ENCODE measurements at regions not wholly inside any gene's neighbourhood (a gene's known extent, or its start where the extent isn't known, plus 50 kb on each side); places are given as distances from the start of the nearest gene placed in this dataset.
A peak's percentile ranks its signal among the peaks of the same experiment; 100 is the strongest.

DNA sequence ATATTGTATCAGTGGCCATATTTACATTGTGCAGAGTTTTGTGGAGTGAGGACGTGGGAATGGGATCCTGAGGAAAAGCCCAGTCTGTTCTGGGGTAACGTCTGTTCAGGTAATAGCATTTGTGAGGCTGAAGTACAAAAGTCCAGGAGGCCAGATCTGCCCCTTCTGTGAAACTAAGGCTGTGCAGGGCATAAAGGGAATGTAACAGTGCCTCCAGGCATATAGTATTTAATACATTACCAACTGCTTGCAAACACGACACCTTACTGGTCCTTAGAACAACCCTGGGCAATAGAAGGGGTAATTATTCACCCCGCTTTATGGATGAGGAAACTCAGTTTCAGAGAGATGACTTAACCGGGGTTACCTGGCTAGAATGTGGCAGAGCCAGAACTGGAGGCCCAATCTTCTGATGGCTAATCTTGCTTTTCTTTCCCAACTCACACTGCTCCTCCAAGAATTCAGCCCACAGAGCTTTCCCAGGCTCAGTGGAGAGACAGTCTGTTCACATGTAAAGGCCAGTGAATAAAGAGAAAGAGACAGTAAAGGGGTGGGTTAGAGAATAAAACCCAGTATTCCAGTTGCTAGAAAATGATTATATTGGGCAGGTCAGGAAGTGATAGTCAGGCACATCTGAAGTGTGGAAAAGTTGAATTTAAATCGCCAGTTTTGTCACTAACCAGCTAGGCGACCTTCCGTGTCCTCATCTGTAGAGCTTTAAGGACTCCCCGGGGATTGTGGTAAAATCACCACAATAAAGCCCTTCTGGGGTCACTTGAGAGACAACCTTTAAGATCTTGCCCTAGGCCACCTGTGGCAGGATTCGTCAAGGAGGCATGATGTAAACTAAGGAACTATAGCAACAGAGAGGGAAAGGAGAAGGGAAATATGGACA lies 280.7 kb upstream of the CITED2 start:
- no peak overlapping the region for H3K14ac ChIP-seq (ENCODE audit: low read length in 2 of 2)
- H3K4me3 ChIP-seq (ENCODE audit: insufficient read depth in 1 of 2, low read depth in 1 of 2, low read length in 2 of 2) = no peak overlapping the region
- H3K9ac ChIP-seq (ENCODE audit: low read length) = no peak overlapping the region
- no peaks in the 10 kb centered on the region for H3K4me1 ChIP-seq (ENCODE audit: control insufficient read depth, insufficient read depth, low read depth, low read length)
- no peak overlapping the region for H2AFZ ChIP-seq (ENCODE audit: low read depth, low read length)
- H2AK5ac ChIP-seq (ENCODE audit: low read length, severe bottlenecking) = no peak overlapping the region
- no peaks in the 10 kb centered on the region for H3K27me3 ChIP-seq (ENCODE audit: control insufficient read depth in 1 of 2, insufficient read depth in 1 of 2, low read length in 2 of 2)
- H3K79me1 ChIP-seq (replicated peaks; ENCODE audit: low read length, poor library complexity, severe bottlenecking) = no peaks in the 10 kb centered on the region
- H3K4me2 ChIP-seq (ENCODE audit: low read length, poor library complexity, severe bottlenecking) = no peak overlapping the region
- no peak overlapping the region for H3K23ac ChIP-seq (ENCODE audit: low read length in 2 of 2)
- no peak overlapping the region for H2BK15ac ChIP-seq (ENCODE audit: low read depth, poor library complexity, severe bottlenecking)
- no peak overlapping the region for H3K4ac ChIP-seq (ENCODE audit: low read depth in 1 of 2, low read length in 2 of 2)
- no peak overlapping the region for H3K18ac ChIP-seq (ENCODE audit: low read depth in 1 of 2, low read length in 2 of 2)
- H2BK5ac ChIP-seq (ENCODE audit: low read depth, low read length, poor library complexity, severe bottlenecking) = no peak overlapping the region
- H3K36me3 ChIP-seq (ENCODE audit: control insufficient read depth in 1 of 2, insufficient read depth in 2 of 2, low read depth in 1 of 2, low read length in 2 of 2) = no peaks in the 10 kb centered on the region
- DNase-seq = no peak
- H3K27ac ChIP-seq (ENCODE audit: low read length, poor library complexity, severe bottlenecking) = no peak overlapping the region
- no peak overlapping the region for H4K91ac ChIP-seq (ENCODE audit: low read length)
- no peak overlapping the region for H2BK12ac ChIP-seq (ENCODE audit: low read length in 2 of 2)
- H3K9me3 ChIP-seq (ENCODE audit: control insufficient read depth, low read length) = no peaks in the 10 kb centered on the region
- H2BK120ac ChIP-seq (ENCODE audit: low read depth, low read length) = no peak overlapping the region
- WGBS = 89% methylated on average over 10 of the region's 10 CpGs
- no peak overlapping the region for H4K8ac ChIP-seq (ENCODE audit: low read length)

- H3K27ac ChIP-seq (ENCODE audit: low read length, poor library complexity, severe bottlenecking) = no peak overlapping the region
- peak overlapping the region; percentile 21 for H2AK5ac ChIP-seq (ENCODE audit: low read length, severe bottlenecking)
- H3K4me2 ChIP-seq (ENCODE audit: low read length, poor library complexity, severe bottlenecking) = no peak overlapping the region
- H3K9me3 ChIP-seq (ENCODE audit: control insufficient read depth, low read length) = no peaks in the 10 kb centered on the region
- H4K8ac ChIP-seq (ENCODE audit: low read length) = no peak overlapping the region
- no peak overlapping the region for H2AFZ ChIP-seq (ENCODE audit: low read depth, low read length)
- H3K23ac ChIP-seq (ENCODE audit: low read length in 2 of 2) = no peak overlapping the region
- 98% methylated on average over 5 of the region's 5 CpGs for WGBS
- no peak overlapping the region for H2BK12ac ChIP-seq (ENCODE audit: low read length in 2 of 2)
- no peaks in the 10 kb centered on the region for H3K4me1 ChIP-seq (ENCODE audit: control insufficient read depth, insufficient read depth, low read depth, low read length)
- H3K4ac ChIP-seq (ENCODE audit: low read depth in 1 of 2, low read length in 2 of 2) = no peak overlapping the region
- no peaks in the 10 kb centered on the region for H3K36me3 ChIP-seq (ENCODE audit: control insufficient read depth in 1 of 2, insufficient read depth in 2 of 2, low read depth in 1 of 2, low read length in 2 of 2)
- no peak overlapping the region for H3K9ac ChIP-seq (ENCODE audit: low read length)
- no peak overlapping the region for H2BK15ac ChIP-seq (ENCODE audit: low read depth, poor library complexity, severe bottlenecking)
- no peak for DNase-seq
- no peak overlapping the region for H2BK5ac ChIP-seq (ENCODE audit: low read depth, low read length, poor library complexity, severe bottlenecking)
- no peak overlapping the region for H3K18ac ChIP-seq (ENCODE audit: low read depth in 1 of 2, low read length in 2 of 2)
- H4K91ac ChIP-seq (ENCODE audit: low read length) = no peak overlapping the region
- H2BK120ac ChIP-seq (ENCODE audit: low read depth, low read length) = no peak overlapping the region
- no peaks in the 10 kb centered on the region for H3K79me1 ChIP-seq (replicated peaks; ENCODE audit: low read length, poor library complexity, severe bottlenecking)
- H3K14ac ChIP-seq (ENCODE audit: low read length in 2 of 2) = no peak overlapping the region
- H3K4me3 ChIP-seq (ENCODE audit: insufficient read depth in 1 of 2, low read depth in 1 of 2, low read length in 2 of 2) = no peak overlapping the region
- no peaks in the 10 kb centered on the region for H3K27me3 ChIP-seq (ENCODE audit: control insufficient read depth in 1 of 2, insufficient read depth in 1 of 2, low read length in 2 of 2)
Observed at GRCh38 chr6:139654309-139654708, 279.9 kb upstream of the CITED2 start.

GRCh38 chr6:139653111-139653510 lies 278.7 kb upstream of the CITED2 start:
- no peak overlapping the region for H3K4me2 ChIP-seq (ENCODE audit: low read length, poor library complexity, severe bottlenecking)
- no peaks in the 10 kb centered on the region for H3K4me1 ChIP-seq (ENCODE audit: control insufficient read depth, insufficient read depth, low read depth, low read length)
- H2BK120ac ChIP-seq (ENCODE audit: low read depth, low read length) = no peak overlapping the region
- no peak overlapping the region for H3K23ac ChIP-seq (ENCODE audit: low read length in 2 of 2)
- H3K27me3 ChIP-seq (ENCODE audit: control insufficient read depth in 1 of 2, insufficient read depth in 1 of 2, low read length in 2 of 2) = no peaks in the 10 kb centered on the region
- no peak overlapping the region for H3K9ac ChIP-seq (ENCODE audit: low read length)
- H3K4ac ChIP-seq (ENCODE audit: low read depth in 1 of 2, low read length in 2 of 2) = no peak overlapping the region
- no peak overlapping the region for H3K4me3 ChIP-seq (ENCODE audit: insufficient read depth in 1 of 2, low read depth in 1 of 2, low read length in 2 of 2)
- no peak for DNase-seq
- no peaks in the 10 kb centered on the region for H3K79me1 ChIP-seq (replicated peaks; ENCODE audit: low read length, poor library complexity, severe bottlenecking)
- peak overlapping the region; percentile 58 for H2AFZ ChIP-seq (ENCODE audit: low read depth, low read length)
- 49% methylated on average over 4 of the region's 4 CpGs for WGBS
- no peak overlapping the region for H3K18ac ChIP-seq (ENCODE audit: low read depth in 1 of 2, low read length in 2 of 2)
- no peaks in the 10 kb centered on the region for H3K9me3 ChIP-seq (ENCODE audit: control insufficient read depth, low read length)
- no peak overlapping the region for H4K8ac ChIP-seq (ENCODE audit: low read length)
- no peaks in the 10 kb centered on the region for H3K36me3 ChIP-seq (ENCODE audit: control insufficient read depth in 1 of 2, insufficient read depth in 2 of 2, low read depth in 1 of 2, low read length in 2 of 2)
- H4K91ac ChIP-seq (ENCODE audit: low read length) = no peak overlapping the region
- H2AK5ac ChIP-seq (ENCODE audit: low read length, severe bottlenecking) = no peak overlapping the region
- H2BK5ac ChIP-seq (ENCODE audit: low read depth, low read length, poor library complexity, severe bottlenecking) = no peak overlapping the region
- H3K27ac ChIP-seq (ENCODE audit: low read length, poor library complexity, severe bottlenecking) = no peak overlapping the region
- no peak overlapping the region for H3K14ac ChIP-seq (ENCODE audit: low read length in 2 of 2)
- no peak overlapping the region for H2BK15ac ChIP-seq (ENCODE audit: low read depth, poor library complexity, severe bottlenecking)
- no peak overlapping the region for H2BK12ac ChIP-seq (ENCODE audit: low read length in 2 of 2)

- Histone ChIP-seq H3K14ac (ENCODE audit: low read length in 2 of 2) (no peak overlapping the region), H2BK120ac (ENCODE audit: low read depth, low read length) (no peak overlapping the region), H3K4ac (ENCODE audit: low read depth in 1 of 2, low read length in 2 of 2) (no peak overlapping the region), H4K91ac (ENCODE audit: low read length) (no peak overlapping the region), H3K27ac (ENCODE audit: low read length, poor library complexity, severe bottlenecking) (no peak overlapping the region), H2BK15ac (ENCODE audit: low read depth, poor library complexity, severe bottlenecking) (no peak overlapping the region), H3K36me3 (ENCODE audit: control insufficient read depth in 1 of 2, insufficient read depth in 2 of 2, low read depth in 1 of 2, low read length in 2 of 2) (no peaks in the 10 kb centered on the region), H2AFZ (ENCODE audit: low read depth, low read length) (no peak overlapping the region), H2BK5ac (ENCODE audit: low read depth, low read length, poor library complexity, severe bottlenecking) (no peak overlapping the region), H3K27me3 (ENCODE audit: control insufficient read depth in 1 of 2, insufficient read depth in 1 of 2, low read length in 2 of 2) (no peaks in the 10 kb centered on the region), H3K4me3 (ENCODE audit: insufficient read depth in 1 of 2, low read depth in 1 of 2, low read length in 2 of 2) (no peak overlapping the region), H3K4me2 (ENCODE audit: low read length, poor library complexity, severe bottlenecking) (no peak overlapping the region), H4K8ac (ENCODE audit: low read length) (peak overlapping the region; percentile 12), H2AK5ac (ENCODE audit: low read length, severe bottlenecking) (no peak overlapping the region), H3K23ac (ENCODE audit: low read length in 2 of 2) (no peak overlapping the region), H3K79me1 (replicated peaks; ENCODE audit: low read length, poor library complexity, severe bottlenecking) (no peaks in the 10 kb centered on the region), H3K18ac (ENCODE audit: low read depth in 1 of 2, low read length in 2 of 2) (peak overlapping the region in 1 of 2 experiments; percentile 35), H3K4me1 (ENCODE audit: control insufficient read depth, insufficient read depth, low read depth, low read length) (no peaks in the 10 kb centered on the region), H3K9ac (ENCODE audit: low read length) (no peak overlapping the region), H2BK12ac (ENCODE audit: low read length in 2 of 2) (peak overlapping the region in 1 of 2 experiments; percentile 24), H3K9me3 (ENCODE audit: control insufficient read depth, low read length) (no peaks in the 10 kb centered on the region)
- peak; percentile 41 for DNase-seq
- 52% methylated on average over 4 of the region's 5 CpGs for WGBS
Observed at GRCh38 chr6:139650941-139651340, 276.5 kb upstream of the CITED2 start.
